ENCODE measurements at regions not wholly inside any gene's neighbourhood (a gene's known extent, or its start where the extent isn't known, plus 50 kb on each side); places are given as distances from the start of the nearest gene placed in this dataset.

DNA sequence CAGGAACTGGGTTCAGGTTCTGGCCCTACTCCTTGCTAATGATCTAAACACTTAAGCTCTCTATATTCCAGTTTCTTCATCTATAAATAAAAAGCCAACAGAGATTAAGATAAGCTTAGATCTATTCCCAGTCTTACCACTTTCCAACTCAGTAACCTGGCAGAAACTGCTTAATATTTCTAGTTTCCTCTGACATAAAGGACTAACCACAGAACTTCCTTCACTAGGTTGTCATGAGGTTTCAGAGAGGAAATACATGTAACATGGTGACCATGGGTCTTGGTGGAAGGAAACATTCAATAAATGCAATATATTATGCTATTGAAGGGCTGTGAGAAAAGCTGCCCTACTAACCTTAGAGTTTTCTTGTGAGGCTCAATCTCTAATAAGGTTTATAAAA is 114.4 kb upstream of the PDE1A start:
- Histone ChIP-seq H3K27me3 (replicated peaks; ENCODE audit: insufficient read depth) (no peaks in the 10 kb centered on the region), H3K4me3 (no peak overlapping the region), H3K36me3 (no peaks in the 10 kb centered on the region), H3K4me1 (ENCODE audit: control insufficient read depth in 1 of 2, low read depth in 2 of 2) (peaks cover 0 to 6% of the 10 kb centered on the region in 2 donors), H3K27ac (no peak overlapping the region), H3K9me3 (no peaks in the 10 kb centered on the region)
- TF ChIP-seq, protein P1, sequence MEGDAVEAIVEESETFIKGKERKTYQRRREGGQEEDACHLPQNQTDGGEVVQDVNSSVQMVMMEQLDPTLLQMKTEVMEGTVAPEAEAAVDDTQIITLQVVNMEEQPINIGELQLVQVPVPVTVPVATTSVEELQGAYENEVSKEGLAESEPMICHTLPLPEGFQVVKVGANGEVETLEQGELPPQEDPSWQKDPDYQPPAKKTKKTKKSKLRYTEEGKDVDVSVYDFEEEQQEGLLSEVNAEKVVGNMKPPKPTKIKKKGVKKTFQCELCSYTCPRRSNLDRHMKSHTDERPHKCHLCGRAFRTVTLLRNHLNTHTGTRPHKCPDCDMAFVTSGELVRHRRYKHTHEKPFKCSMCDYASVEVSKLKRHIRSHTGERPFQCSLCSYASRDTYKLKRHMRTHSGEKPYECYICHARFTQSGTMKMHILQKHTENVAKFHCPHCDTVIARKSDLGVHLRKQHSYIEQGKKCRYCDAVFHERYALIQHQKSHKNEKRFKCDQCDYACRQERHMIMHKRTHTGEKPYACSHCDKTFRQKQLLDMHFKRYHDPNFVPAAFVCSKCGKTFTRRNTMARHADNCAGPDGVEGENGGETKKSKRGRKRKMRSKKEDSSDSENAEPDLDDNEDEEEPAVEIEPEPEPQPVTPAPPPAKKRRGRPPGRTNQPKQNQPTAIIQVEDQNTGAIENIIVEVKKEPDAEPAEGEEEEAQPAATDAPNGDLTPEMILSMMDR (IDR thresholded peaks at IDR 0.05): no peak
- no peak for DNase-seq (ENCODE audit: low spot score)
- ATAC-seq (ENCODE audit: insufficient number of reproducible peaks, low FRiP score, low read depth): no peak

DNA sequence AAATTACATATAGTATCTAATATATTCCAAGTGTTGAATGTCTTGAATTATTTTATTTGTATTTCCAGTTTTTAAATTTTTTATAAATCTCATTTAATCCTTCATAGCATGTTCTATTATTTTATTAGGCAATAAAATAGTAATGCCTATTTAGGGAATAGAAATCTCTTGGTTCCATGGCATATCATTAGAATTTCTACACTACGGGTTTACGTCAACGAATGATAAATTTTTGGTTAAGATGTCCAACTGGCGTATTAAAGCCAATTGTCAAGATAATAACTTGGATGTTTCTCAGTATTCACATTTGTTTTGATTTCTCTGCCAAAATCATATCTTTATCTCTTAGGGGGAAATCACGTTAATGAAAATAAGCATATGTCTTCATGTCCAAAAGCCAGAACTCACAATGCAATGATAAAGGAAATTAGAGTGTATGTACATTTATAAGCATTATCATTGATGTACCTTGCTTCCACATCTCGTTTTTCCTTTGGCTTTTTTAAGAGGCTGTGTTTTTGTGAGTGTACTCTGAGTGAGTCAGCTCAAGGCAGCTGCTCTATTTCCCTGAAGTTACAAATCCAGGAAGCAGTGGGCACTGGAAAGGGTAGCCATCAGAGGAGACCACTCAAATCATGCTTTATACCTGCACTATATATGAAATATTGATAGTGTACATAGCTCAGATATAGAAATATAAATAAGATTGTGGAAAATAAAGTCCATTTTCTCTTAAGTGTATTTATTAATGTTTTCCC is 115.8 kb upstream of the PDE1A start:
- ATAC-seq (ENCODE audit: insufficient number of reproducible peaks, low FRiP score, low read depth) (peak; percentile 45), DNase-seq (ENCODE audit: low spot score) (no peak)
- H3K9me3 ChIP-seq: no peaks in the 10 kb centered on the region
- TF ChIP-seq, protein P1 (IDR thresholded peaks at IDR 0.05): no peak
- no peaks in the 10 kb centered on the region for H3K36me3 ChIP-seq
- H3K4me1 ChIP-seq (ENCODE audit: control insufficient read depth in 1 of 2, low read depth in 2 of 2): peaks cover 1 to 6% of the 10 kb centered on the region in 2 donors
- no peak overlapping the region for H3K27ac ChIP-seq
- no peak overlapping the region for H3K4me3 ChIP-seq
- no peaks in the 10 kb centered on the region for H3K27me3 ChIP-seq (replicated peaks; ENCODE audit: insufficient read depth)

DNA sequence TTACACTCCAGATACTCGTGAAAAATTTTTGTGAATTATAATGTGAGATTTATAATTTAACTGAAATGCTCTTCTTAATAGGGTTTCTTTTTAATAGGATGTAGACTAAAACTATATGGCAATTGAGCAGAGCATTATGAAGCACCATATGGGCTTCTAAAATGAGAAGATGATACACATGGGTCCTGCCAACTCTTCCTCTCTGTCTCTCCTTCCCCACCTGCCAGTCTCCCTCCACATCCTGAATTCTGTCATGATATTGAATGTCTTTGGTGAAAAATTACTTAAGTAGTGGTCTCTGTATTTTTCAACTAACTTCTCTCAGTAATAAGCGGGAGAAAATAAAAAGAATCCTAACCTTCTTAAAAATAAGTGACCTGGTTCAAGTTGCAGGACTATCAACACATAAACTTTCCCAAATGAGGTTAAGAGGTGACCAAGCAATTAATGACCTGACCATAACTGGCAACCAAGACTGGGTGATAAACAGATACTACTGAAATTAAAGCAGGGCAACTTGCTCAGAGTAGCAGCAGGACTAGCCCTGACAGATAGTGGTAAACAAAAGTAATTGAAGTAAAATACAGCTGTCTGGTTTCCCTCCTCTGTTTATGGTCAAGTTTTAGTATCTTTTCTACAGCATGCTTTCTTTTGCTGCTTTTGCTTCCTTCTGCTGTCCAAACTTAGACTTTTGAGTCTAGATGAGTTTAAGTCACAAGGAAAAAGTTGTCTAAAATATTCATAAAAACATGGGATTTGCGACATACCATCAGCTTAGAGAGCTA is 117.1 kb upstream of the PDE1A start:
- TF ChIP-seq, protein P1 (IDR thresholded peaks at IDR 0.05): no peak
- DNase-seq (ENCODE audit: low spot score): no peak
- Histone ChIP-seq H3K4me1 (ENCODE audit: control insufficient read depth in 1 of 2, low read depth in 2 of 2) (peaks cover 9 to 19% of the 10 kb centered on the region in 2 donors), H3K36me3 (no peaks in the 10 kb centered on the region), H3K4me3 (no peak overlapping the region), H3K9me3 (no peaks in the 10 kb centered on the region), H3K27ac (no peak overlapping the region), H3K27me3 (replicated peaks; ENCODE audit: insufficient read depth) (no peaks in the 10 kb centered on the region)
- ATAC-seq (ENCODE audit: insufficient number of reproducible peaks, low FRiP score, low read depth): no peak

DNA sequence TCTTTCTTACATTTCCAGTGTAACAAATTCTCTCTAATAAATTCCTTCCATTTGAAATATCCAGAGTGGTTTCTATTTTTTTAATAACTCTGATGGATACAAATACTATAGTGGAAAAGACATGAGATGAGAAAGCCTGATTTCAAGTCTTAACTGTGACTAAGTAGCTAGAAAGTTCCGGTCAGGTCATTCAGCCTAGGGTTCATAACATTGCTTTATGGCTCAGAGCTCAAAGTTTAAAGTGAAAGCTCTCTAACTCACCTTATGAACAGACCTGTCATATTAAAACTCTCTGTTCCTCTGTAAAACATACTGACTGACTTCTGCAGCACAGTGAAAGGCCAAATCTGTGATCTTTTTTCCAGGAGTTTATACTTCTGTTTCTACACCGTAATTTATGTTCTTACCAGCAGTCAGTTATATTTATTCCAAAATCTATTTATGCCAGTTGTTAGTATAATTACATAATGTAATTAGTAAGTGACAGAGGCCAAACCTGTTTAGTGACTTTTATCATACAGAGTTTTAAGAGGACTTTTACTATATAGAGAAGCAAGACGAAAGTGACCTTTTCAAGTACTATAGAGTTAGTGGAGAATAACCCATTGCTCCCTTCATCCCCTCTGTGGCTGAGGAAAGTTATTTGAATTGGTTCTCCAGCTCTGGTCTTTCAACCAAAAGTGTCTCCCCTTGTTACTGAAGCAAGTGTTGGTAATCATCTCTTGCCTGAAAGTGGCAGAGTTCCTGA is 118.8 kb upstream of the PDE1A start:
- H3K27me3 ChIP-seq (replicated peaks; ENCODE audit: insufficient read depth): no peaks in the 10 kb centered on the region
- peaks cover 18 to 23% of the 10 kb centered on the region in 2 donors for H3K4me1 ChIP-seq (ENCODE audit: control insufficient read depth in 1 of 2, low read depth in 2 of 2)
- no peak overlapping the region for H3K27ac ChIP-seq
- no peak for DNase-seq (ENCODE audit: low spot score)
- ATAC-seq (ENCODE audit: insufficient number of reproducible peaks, low FRiP score, low read depth): no peak
- no peaks in the 10 kb centered on the region for H3K36me3 ChIP-seq
- H3K4me3 ChIP-seq: no peak overlapping the region
- TF ChIP-seq, protein P1 (IDR thresholded peaks at IDR 0.05): no peak
- H3K9me3 ChIP-seq: no peaks in the 10 kb centered on the region

Measured in thoracic aorta (tissue), 2 donors.